Ovary (tissue), 7 donors: ENCODE measurements at regions not wholly inside any gene's neighbourhood (a gene's known extent, or its start where the extent isn't known, plus 50 kb on each side); places are given as distances from the start of the nearest gene placed in this dataset.

Source experiments
- DNase-seq, 5 donors: peaks; one replicate each; pipeline ENCODE4 v3.0.0-alpha.2; 2019 to 2020
- H3K27ac ChIP-seq, 2 donors: fragments of 200-600 bp; one replicate each; pipeline versions ENCODE4 v1.5.1 to v1.8.0; 2019 to 2022
- H3K27me3 ChIP-seq: fragments of 200-600 bp; one replicate; pipeline ENCODE4 v1.8.0; 2022
- H3K36me3 ChIP-seq: fragments of 200-600 bp; sonication (generic); one replicate; pipeline ENCODE4 v1.5.1; 2019
- H3K4me1 ChIP-seq: one replicate; pipeline ENCODE4 v1.8.1; 2013; ENCODE audit warnings: mild to moderate bottlenecking, moderate library complexity; ENCODE audit not compliant: insufficient read depth
- H3K4me3 ChIP-seq: fragments of 200-600 bp; sonication (generic); one replicate; pipeline ENCODE4 v1.5.1; 2017
- H3K9me3 ChIP-seq, 2 donors: fragments of 200-600 bp in 1 of 2; sonication (generic) in 1 of 2; one replicate each; pipeline versions ENCODE4 v1.5.1 to v1.8.1; 2013 to 2019; ENCODE audit warnings: mild to moderate bottlenecking in 1 of 2, moderate library complexity in 1 of 2
- CTCF ChIP-seq, 3 donors: fragments of 450-650 bp in 2 of 3; fragments of 200-600 bp in 1 of 3; IDR thresholded peaks; one replicate each; pipeline versions ENCODE4 v1.5.1 to v1.8.0; 2016 to 2022; ENCODE audit warnings: antibody characterized with exemption in 3 of 3, mild to moderate bottlenecking in 1 of 3
- EP300 ChIP-seq: sonication (generic); formaldehyde crosslinking; IDR thresholded peaks from one replicate; pipeline ENCODE4 v1.6.1; 2017; ENCODE audit warnings: antibody characterized with exemption
- POLR2A ChIP-seq: fragments of 450-650 bp; IDR thresholded peaks from one replicate; pipeline ENCODE4 v1.6.1; 2017; ENCODE audit warnings: antibody characterized with exemption, mild to moderate bottlenecking, moderate library complexity
- WGBS, 3 donors: extraction: QIAGEN DNeasy Blood & Tissue Kit in 1 of 3; methylation state at CpG; one replicate each; pipeline versions ENCODE4 v1.1.5 to v1.1.7; 2013 to 2017; 5-methylcytosine and 5-hydroxymethylcytosine counted together
- intact Hi-C, 4 donors: fragments of 100-400 bp; cut with DNase I; formaldehyde crosslinking; loops; one replicate each; pipeline versions ENCODE4 v1.11.0 to v1.15.1; 2022 to 2023
- donor health status: DM: no; HTN: no; CAD: no; lungs with moderate emphysema.
- donor health status: DM: no; HTN: no; CAD: no.
- donor health status: Bipolar disorder and iron deficiency.
- donor health status: DM: no; HTN: no; CAD: no.
- donor health status: DM: yes; HTN: yes; CAD: no.

GRCh38 chr3:3745693-3746092, 53.5 kb upstream of the LRRN1 start:
- WGBS, 3 donors: 62 to 71% (median 67%) methylated on average over 1 of the region's 1 CpG
- H3K4me1 ChIP-seq: no peaks in the 10 kb centered on the region
- no peaks in the 10 kb centered on the region for H3K27me3 ChIP-seq
- intact Hi-C loops: no loop called here
- H3K27ac ChIP-seq: no peak overlapping the region
- H3K4me3 ChIP-seq: no peak overlapping the region
- TF ChIP-seq POLR2A: no peak
- no peak for TF ChIP-seq EP300
- TF ChIP-seq CTCF (IDR thresholded peaks at IDR 0.05): no peak
- H3K36me3 ChIP-seq: no peaks in the 10 kb centered on the region
- no peak for DNase-seq
- no peaks in the 10 kb centered on the region for H3K9me3 ChIP-seq

- no peak overlapping the region for H3K4me3 ChIP-seq
- 91 to 96% (median 91%) methylated on average over 6 of the region's 6 CpGs for whole genome bisulfite sequencing, 3 donors
- no peaks in the 10 kb centered on the region for H3K4me1 ChIP-seq
- TF ChIP-seq EP300 (no peak), CTCF (IDR thresholded peaks at IDR 0.05) (no peak), POLR2A (no peak)
- DNase-seq: no peak
- H3K36me3 ChIP-seq: no peaks in the 10 kb centered on the region
- no peaks in the 10 kb centered on the region for H3K27me3 ChIP-seq
- no peaks in the 10 kb centered on the region for H3K9me3 ChIP-seq
- intact Hi-C loops: no loop called here
- H3K27ac ChIP-seq: no peak overlapping the region
Measured at GRCh38 chr3:3744826-3745225, 54.4 kb upstream of the LRRN1 start.

GRCh38 chr3:3743754-3744153, 55.5 kb upstream of the LRRN1 start:
- TF ChIP-seq EP300 (no peak), POLR2A (no peak)
- no peaks in the 10 kb centered on the region for H3K36me3 ChIP-seq
- intact Hi-C loops: no loop called here

GRCh38 chr3:3740061-3740460, 59.2 kb upstream of the LRRN1 start:
- H3K9me3 ChIP-seq: no peaks in the 10 kb centered on the region
- H3K27ac ChIP-seq: no peak overlapping the region
- H3K4me3 ChIP-seq: no peak overlapping the region
- H3K4me1 ChIP-seq: no peaks in the 10 kb centered on the region
- H3K36me3 ChIP-seq: no peaks in the 10 kb centered on the region
- H3K27me3 ChIP-seq: no peaks in the 10 kb centered on the region
- DNase-seq: no peak
- TF ChIP-seq EP300: no peak
- TF ChIP-seq POLR2A: no peak
- TF ChIP-seq CTCF (IDR thresholded peaks at IDR 0.05): no peak
- 85 to 90% (median 86%) methylated on average over 4 of the region's 4 CpGs for WGBS, 3 donors
- intact Hi-C loops: no loop called here

More at GRCh38 chr3:3743754-3744153, 55.5 kb upstream of the LRRN1 start:
- WGBS, 3 donors: 72 to 77% (median 72%) methylated on average over 3 of the region's 3 CpGs
- DNase-seq: no peak
- H3K4me1 ChIP-seq: no peaks in the 10 kb centered on the region
- H3K9me3 ChIP-seq: no peaks in the 10 kb centered on the region
- no peak overlapping the region for H3K27ac ChIP-seq
- no peak overlapping the region for H3K4me3 ChIP-seq
- no peaks in the 10 kb centered on the region for H3K27me3 ChIP-seq

- intact Hi-C loops: no loop called here
- no peaks in the 10 kb centered on the region for H3K9me3 ChIP-seq
- H3K4me3 ChIP-seq: no peak overlapping the region
- TF ChIP-seq CTCF (IDR thresholded peaks at IDR 0.05): no peak
- TF ChIP-seq POLR2A: no peak
- no peak for TF ChIP-seq EP300
- H3K4me1 ChIP-seq: no peaks in the 10 kb centered on the region
- DNase-seq: no peak
- no peaks in the 10 kb centered on the region for H3K27me3 ChIP-seq
- WGBS, 3 donors: 38 to 56% (median 54%) methylated on average over 9 of the region's 9 CpGs
- H3K27ac ChIP-seq: no peak overlapping the region
- no peaks in the 10 kb centered on the region for H3K36me3 ChIP-seq
Measured at GRCh38 chr3:3739330-3740060, 59.7 kb upstream of the LRRN1 start.
